Superior temporal gyrus (tissue), 1 donor: ENCODE measurements at regions not wholly inside any gene's neighbourhood (a gene's known extent, or its start where the extent isn't known, plus 50 kb on each side); places are given as distances from the start of the nearest gene placed in this dataset.

Experiments used
- DNase-seq: peaks from one replicate; pipeline ENCODE4 v3.0.0-alpha.2; 2016; ENCODE audit errors: extremely low spot score

- DNase-seq: no peak
Observed at GRCh38 chr5:31098811-31099210, 94.7 kb upstream of the CDH6 start.

GRCh38 chr5:31097851-31098250, 95.6 kb upstream of the CDH6 start:
- DNase-seq: no peak

- peak; percentile 53 for DNase-seq
Observed at GRCh38 chr5:31096238-31096865, 97.1 kb upstream of the CDH6 start.

- no peak for DNase-seq
Observed at GRCh38 chr5:31095796-31096195, 97.7 kb upstream of the CDH6 start.

- DNase-seq: no peak
Observed at GRCh38 chr5:31091501-31091900, 102.0 kb upstream of the CDH6 start.

- DNase-seq: no peak
Observed at GRCh38 chr5:31090467-31090866, 103.0 kb upstream of the CDH6 start.

- no peak for DNase-seq
Observed at GRCh38 chr5:31086839-31087415, 106.6 kb upstream of the CDH6 start.

GRCh38 chr5:31084871-31085270, 108.6 kb upstream of the CDH6 start:
- DNase-seq: no peak

GRCh38 chr5:31083364-31083763, 110.1 kb upstream of the CDH6 start:
- no peak for DNase-seq

- no peak for DNase-seq
Observed at GRCh38 chr5:31079668-31080067, 113.8 kb upstream of the CDH6 start.

GRCh38 chr5:31078956-31079355, 114.5 kb upstream of the CDH6 start:
- DNase-seq: no peak

- no peak for DNase-seq
Observed at GRCh38 chr5:31075981-31076380, 117.5 kb upstream of the CDH6 start.

GRCh38 chr5:31068287-31068686, 125.2 kb upstream of the CDH6 start:
- no peak for DNase-seq

GRCh38 chr5:31066655-31067328, 126.7 kb upstream of the CDH6 start:
- DNase-seq: no peak

GRCh38 chr5:31064215-31064614, 129.3 kb upstream of the CDH6 start:
- DNase-seq: no peak

- no peak for DNase-seq
Observed at GRCh38 chr5:31062902-31063580, 130.4 kb upstream of the CDH6 start.

- DNase-seq: no peak
Observed at GRCh38 chr5:31059889-31060288, 133.6 kb upstream of the CDH6 start.

- no peak for DNase-seq
Observed at GRCh38 chr5:31054453-31054852, 139.0 kb upstream of the CDH6 start.

GRCh38 chr5:31052937-31053658, 140.4 kb upstream of the CDH6 start:
- no peak for DNase-seq

- DNase-seq: no peak
Observed at GRCh38 chr5:31051316-31051715, 142.2 kb upstream of the CDH6 start.

GRCh38 chr5:31049936-31050704, 143.4 kb upstream of the CDH6 start:
- no peak for DNase-seq
